Brain microvascular endothelial cell (primary cell): ENCODE measurements at regions not wholly inside any gene's neighbourhood (a gene's known extent, or its start where the extent isn't known, plus 50 kb on each side); places are given as distances from the start of the nearest gene placed in this dataset.
"Not testable (repeated sequence)": the region's sequence is repeated elsewhere in the genome, so short reads cannot be mapped to it uniquely, and the experiment has no call there.

Experiments
- DNase-seq: peaks from one replicate; pipeline ENCODE4 v3.0.0-alpha.2; 2020
- H3K27ac ChIP-seq: fragments of 250-450 bp; sonication (Bioruptor Pico); 2 replicates; pipeline ENCODE4 v1.5.1; 2020; ENCODE audit warnings: mild to moderate bottlenecking, moderate library complexity
- H3K27me3 ChIP-seq: fragments of 250-450 bp; sonication (Bioruptor Pico); replicated peaks from 2 replicates; pipeline ENCODE4 v1.5.1; 2020; ENCODE audit warnings: mild to moderate bottlenecking
- H3K36me3 ChIP-seq: fragments of 250-450 bp; sonication (Bioruptor Pico); replicated peaks from 2 replicates; pipeline ENCODE4 v1.5.1; 2020; ENCODE audit warnings: mild to moderate bottlenecking
- H3K4me3 ChIP-seq: 2 replicates; pipeline ENCODE4 v1.5.1; 2011; ENCODE audit warnings: low read depth, mild to moderate bottlenecking, control low read depth, low read length, moderate library complexity
- CTCF ChIP-seq: IDR thresholded peaks from 2 replicates; pipeline ENCODE4 v1.5.1; 2011; ENCODE audit warnings: low read depth, mild to moderate bottlenecking, moderate library complexity, low read length, control low read depth, inconsistent platforms; ENCODE audit errors: missing control alignments
- in situ Hi-C: cut with HindIII; loops from 2 replicates; pipeline ENCODE4 v1.10.0; 2017; ENCODE audit warnings: low sequenced_read_pairs, low pct_ligation_motif_present

- DNase-seq, result no peak
- Histone ChIP-seq H3K36me3 (no peaks in the 10 kb centered on the region), H3K27me3 (no peaks in the 10 kb centered on the region), H3K27ac (no peak overlapping the region), H3K4me3 (no peak overlapping the region)
- in situ Hi-C loops, result no loop called here
- TF ChIP-seq CTCF, result no peak
These were observed 221.0 kb upstream of the KLF14 start for GRCh38 chr7:130954918-130955564.

- DNase-seq, result no peak
- no peak overlapping the region for H3K4me3 ChIP-seq
- no peaks in the 10 kb centered on the region for H3K36me3 ChIP-seq
- no peak for TF ChIP-seq CTCF
- H3K27ac ChIP-seq, result no peak overlapping the region
- H3K27me3 ChIP-seq, result no peaks in the 10 kb centered on the region
- in situ Hi-C loops, result no loop called here
These were observed 221.5 kb upstream of the KLF14 start for GRCh38 chr7:130955565-130955919.

DNA sequence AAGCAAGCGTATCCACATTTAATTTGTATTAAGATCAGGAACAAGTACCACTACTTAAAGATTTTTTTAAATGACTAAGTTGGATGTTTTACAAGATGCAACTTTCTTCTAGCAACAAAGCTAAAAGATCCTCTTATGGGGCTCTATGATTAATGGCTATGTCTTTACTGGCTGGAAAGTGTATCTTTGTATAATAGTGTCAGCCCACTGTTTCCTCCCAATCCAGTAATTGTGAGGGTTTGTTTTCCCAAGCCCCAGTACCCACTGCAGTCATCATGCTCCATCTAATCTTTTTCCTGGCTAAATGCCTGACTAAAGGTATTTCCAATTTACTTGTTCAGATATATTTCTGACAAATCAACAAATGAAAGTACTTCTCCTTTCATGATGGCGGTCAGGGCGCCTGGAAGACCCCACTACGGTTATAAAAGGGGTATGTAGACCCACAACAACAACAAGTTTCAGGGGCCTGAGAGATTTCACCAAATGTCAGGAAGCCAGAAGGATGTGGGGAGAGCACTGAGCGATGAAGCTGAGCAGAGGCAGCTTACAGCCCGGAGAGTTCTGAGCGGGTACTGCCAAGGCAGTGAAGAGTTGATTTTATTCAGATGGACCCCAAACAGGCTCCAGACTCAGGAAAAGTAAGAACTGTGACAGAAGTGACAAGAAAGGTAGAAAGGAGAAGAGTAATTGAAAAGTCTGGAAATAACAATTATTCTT lies 222.6 kb upstream of the KLF14 start:
- DNase-seq, result no peak
- in situ Hi-C loops, result no loop called here
- Histone ChIP-seq H3K4me3 (no peak overlapping the region), H3K27me3 (no peaks in the 10 kb centered on the region), H3K27ac (no peak overlapping the region), H3K36me3 (no peaks in the 10 kb centered on the region)
- TF ChIP-seq CTCF, result no peak

- Histone ChIP-seq H3K4me3 (no peak overlapping the region), H3K36me3 (no peaks in the 10 kb centered on the region), H3K27ac (no peak overlapping the region), H3K27me3 (no peaks in the 10 kb centered on the region)
- DNase-seq, result no peak
- in situ Hi-C loops, result no loop called here
- no peak for TF ChIP-seq CTCF
These were observed 223.1 kb upstream of the KLF14 start for GRCh38 chr7:130957137-130957513.

DNA sequence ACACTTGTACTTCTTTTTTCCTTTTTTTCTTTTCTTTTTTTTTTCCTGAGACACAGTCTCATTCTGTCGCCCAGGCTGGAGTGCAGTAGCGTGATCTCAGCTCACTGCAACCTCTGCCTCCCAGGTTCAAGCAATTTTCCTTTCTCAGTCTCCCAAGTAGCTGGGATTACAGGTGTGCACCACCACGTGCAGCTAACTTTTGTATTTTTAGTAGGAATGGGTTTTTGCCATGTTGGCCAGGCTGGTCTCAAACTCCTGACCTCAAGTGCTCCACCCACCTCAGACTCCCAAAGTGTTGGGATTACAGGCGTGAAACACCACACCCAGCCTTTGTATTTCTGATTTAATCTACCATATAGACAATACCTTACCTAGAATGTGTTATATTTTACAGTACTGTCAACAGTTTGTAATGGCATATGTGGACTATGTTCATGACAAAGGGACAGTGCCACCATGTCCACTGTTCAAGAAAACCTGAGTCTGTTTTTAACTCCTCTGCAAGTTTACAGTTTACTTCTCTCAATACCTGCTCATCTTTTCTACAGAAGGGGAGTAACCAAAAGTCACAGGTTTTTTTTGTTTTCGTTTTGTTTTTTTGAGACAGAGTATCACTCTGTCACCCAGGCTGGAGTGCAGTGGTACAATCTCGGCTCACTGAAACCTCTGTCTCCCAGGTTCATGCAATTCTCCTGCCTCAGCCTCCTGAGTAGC lies 223.9 kb upstream of the KLF14 start:
- H3K4me3 ChIP-seq, H3K27me3 ChIP-seq, H3K36me3 ChIP-seq, H3K27ac ChIP-seq, in situ Hi-C loops, DNase-seq: not testable (repeated sequence)

GRCh38 chr7:130958846-130959245 lies 224.8 kb upstream of the KLF14 start:
- no peak for DNase-seq
- H3K27ac ChIP-seq, result no peak overlapping the region
- in situ Hi-C loops, result no loop called here
- no peaks in the 10 kb centered on the region for H3K27me3 ChIP-seq
- no peak overlapping the region for H3K4me3 ChIP-seq
- TF ChIP-seq CTCF, result no peak
- no peaks in the 10 kb centered on the region for H3K36me3 ChIP-seq
